ENCODE measurements at regions not wholly inside any gene's neighbourhood (a gene's known extent, or its start where the extent isn't known, plus 50 kb on each side); places are given as distances from the start of the nearest gene placed in this dataset.

GRCh38 chr22:42198226-42198625, 67.6 kb upstream of the CYP2D6 start:
- Histone ChIP-seq H3K9ac (ENCODE audit: low read length) (no peak overlapping the region), H3K4me1 (ENCODE audit: low read length) (no peaks in the 10 kb centered on the region), H3K27ac (ENCODE audit: low read length) (no peak overlapping the region), H3K27me3 (replicated peaks; ENCODE audit: insufficient read depth, low read length) (no peaks in the 10 kb centered on the region), H3K4me2 (ENCODE audit: low read depth, low read length) (no peak overlapping the region), H3K9me3 (replicated peaks; ENCODE audit: insufficient read depth, low read length) (no peaks in the 10 kb centered on the region), H3K4me3 (ENCODE audit: low read length) (no peak overlapping the region), H3K36me3 (replicated peaks; ENCODE audit: insufficient read depth, low read length) (no peaks in the 10 kb centered on the region), H3K9me2 (replicated peaks; ENCODE audit: insufficient read depth, low read length) (no peaks in the 10 kb centered on the region), H2AFZ (ENCODE audit: low read length) (no peak overlapping the region), H4K20me1 (ENCODE audit: insufficient read depth, low read length) (0 out of 2 replicates have a peak, but pooled peaks cover 8% of the 10 kb centered on the region), H3K79me2 (ENCODE audit: low read length) (peaks cover 80% of the 10 kb centered on the region), H3F3A (ENCODE audit: insufficient read depth, low read length) (no peaks in the 10 kb centered on the region)
- no peak for TF ChIP-seq EZH2 (optimal IDR thresholded peaks at IDR 0.05; ENCODE audit: low read depth, low read length)
- no peak for TF ChIP-seq EZH2phosphoT487 (IDR thresholded peaks at IDR 0.05; ENCODE audit: low read length)
- TF ChIP-seq, protein P1, sequence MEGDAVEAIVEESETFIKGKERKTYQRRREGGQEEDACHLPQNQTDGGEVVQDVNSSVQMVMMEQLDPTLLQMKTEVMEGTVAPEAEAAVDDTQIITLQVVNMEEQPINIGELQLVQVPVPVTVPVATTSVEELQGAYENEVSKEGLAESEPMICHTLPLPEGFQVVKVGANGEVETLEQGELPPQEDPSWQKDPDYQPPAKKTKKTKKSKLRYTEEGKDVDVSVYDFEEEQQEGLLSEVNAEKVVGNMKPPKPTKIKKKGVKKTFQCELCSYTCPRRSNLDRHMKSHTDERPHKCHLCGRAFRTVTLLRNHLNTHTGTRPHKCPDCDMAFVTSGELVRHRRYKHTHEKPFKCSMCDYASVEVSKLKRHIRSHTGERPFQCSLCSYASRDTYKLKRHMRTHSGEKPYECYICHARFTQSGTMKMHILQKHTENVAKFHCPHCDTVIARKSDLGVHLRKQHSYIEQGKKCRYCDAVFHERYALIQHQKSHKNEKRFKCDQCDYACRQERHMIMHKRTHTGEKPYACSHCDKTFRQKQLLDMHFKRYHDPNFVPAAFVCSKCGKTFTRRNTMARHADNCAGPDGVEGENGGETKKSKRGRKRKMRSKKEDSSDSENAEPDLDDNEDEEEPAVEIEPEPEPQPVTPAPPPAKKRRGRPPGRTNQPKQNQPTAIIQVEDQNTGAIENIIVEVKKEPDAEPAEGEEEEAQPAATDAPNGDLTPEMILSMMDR (IDR thresholded peaks at IDR 0.05; ENCODE audit: low read length) = no peak
- DNase-seq = no peak

DNA sequence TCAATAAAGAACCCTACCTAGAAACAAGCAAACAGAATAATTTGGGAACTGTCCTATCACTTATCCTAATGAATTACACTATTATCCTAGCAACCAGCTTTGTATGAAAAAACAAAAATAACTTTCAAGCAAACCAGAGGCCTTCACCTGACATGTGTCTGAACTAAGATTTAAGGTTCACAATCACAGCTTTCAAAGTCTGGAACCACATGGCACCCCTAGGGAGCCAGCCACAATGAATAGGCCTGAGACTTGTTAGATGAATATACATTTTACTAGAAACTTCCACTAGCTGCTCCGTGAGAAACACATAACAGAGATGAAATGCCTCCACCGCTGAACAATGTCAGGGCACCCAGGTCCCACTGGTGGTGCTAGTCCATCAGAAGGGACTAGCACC, 65.8 kb upstream of the CYP2D6 start:
- H3K9ac ChIP-seq (ENCODE audit: low read length) = no peak overlapping the region
- TF ChIP-seq EZH2 (optimal IDR thresholded peaks at IDR 0.05; ENCODE audit: low read depth, low read length) (no peak), EZH2phosphoT487 (IDR thresholded peaks at IDR 0.05; ENCODE audit: low read length) (no peak)
- TF ChIP-seq, protein P1 (IDR thresholded peaks at IDR 0.05; ENCODE audit: low read length) = no peak
- no peaks in the 10 kb centered on the region for H3K36me3 ChIP-seq (replicated peaks; ENCODE audit: insufficient read depth, low read length)
- no peak overlapping the region for H3K4me3 ChIP-seq (ENCODE audit: low read length)
- H3K79me2 ChIP-seq (ENCODE audit: low read length) = peaks cover 81% of the 10 kb centered on the region
- H3K9me2 ChIP-seq (replicated peaks; ENCODE audit: insufficient read depth, low read length) = no peaks in the 10 kb centered on the region
- no peaks in the 10 kb centered on the region for H3K4me1 ChIP-seq (ENCODE audit: low read length)
- H3F3A ChIP-seq (ENCODE audit: insufficient read depth, low read length) = no peaks in the 10 kb centered on the region
- no peak overlapping the region for H3K27ac ChIP-seq (ENCODE audit: low read length)
- no peak overlapping the region for H2AFZ ChIP-seq (ENCODE audit: low read length)
- H3K4me2 ChIP-seq (ENCODE audit: low read depth, low read length) = no peak overlapping the region
- 0 out of 2 replicates have a peak, but pooled peaks cover 8% of the 10 kb centered on the region for H4K20me1 ChIP-seq (ENCODE audit: insufficient read depth, low read length)
- no peak for DNase-seq
- H3K9me3 ChIP-seq (replicated peaks; ENCODE audit: insufficient read depth, low read length) = no peaks in the 10 kb centered on the region
- no peaks in the 10 kb centered on the region for H3K27me3 ChIP-seq (replicated peaks; ENCODE audit: insufficient read depth, low read length)

- no peak overlapping the region for H3K9ac ChIP-seq (ENCODE audit: low read length)
- H3K27me3 ChIP-seq (replicated peaks; ENCODE audit: insufficient read depth, low read length) = no peaks in the 10 kb centered on the region
- no peak overlapping the region for H3K4me2 ChIP-seq (ENCODE audit: low read depth, low read length)
- no peaks in the 10 kb centered on the region for H3F3A ChIP-seq (ENCODE audit: insufficient read depth, low read length)
- H3K9me3 ChIP-seq (replicated peaks; ENCODE audit: insufficient read depth, low read length) = no peaks in the 10 kb centered on the region
- H3K4me3 ChIP-seq (ENCODE audit: low read length) = no peak overlapping the region
- no peak overlapping the region for H2AFZ ChIP-seq (ENCODE audit: low read length)
- H3K27ac ChIP-seq (ENCODE audit: low read length) = no peak overlapping the region
- TF ChIP-seq, protein P1 (IDR thresholded peaks at IDR 0.05; ENCODE audit: low read length) = no peak
- TF ChIP-seq EZH2 (optimal IDR thresholded peaks at IDR 0.05; ENCODE audit: low read depth, low read length) (no peak), EZH2phosphoT487 (IDR thresholded peaks at IDR 0.05; ENCODE audit: low read length) (no peak)
- no peak for DNase-seq
- no peaks in the 10 kb centered on the region for H3K36me3 ChIP-seq (replicated peaks; ENCODE audit: insufficient read depth, low read length)
- H3K4me1 ChIP-seq (ENCODE audit: low read length) = no peaks in the 10 kb centered on the region
- peaks cover 6% of the 10 kb centered on the region; the same call in 1 of the 2 replicates for H4K20me1 ChIP-seq (ENCODE audit: insufficient read depth, low read length)
- peaks cover 74% of the 10 kb centered on the region for H3K79me2 ChIP-seq (ENCODE audit: low read length)
- no peaks in the 10 kb centered on the region for H3K9me2 ChIP-seq (replicated peaks; ENCODE audit: insufficient read depth, low read length)
These were observed 64.3 kb upstream of the CYP2D6 start for GRCh38 chr22:42194953-42195352.

All from MM.1S (cell line).